HFFc6 (cell line): ENCODE measurements at regions not wholly inside any gene's neighbourhood (a gene's known extent, or its start where the extent isn't known, plus 50 kb on each side); places are given as distances from the start of the nearest gene placed in this dataset.

ENCODE experiments used
- DNase-seq: peaks from one replicate; pipeline ENCODE4 v3.0.0-alpha.2; 2018
- H3K27ac Mint-ChIP-seq: 2 replicates; pipeline ENCODE4 v1.8.0; 2020; ENCODE audit warnings: mild to moderate bottlenecking, mixed read lengths
- H3K27me3 Mint-ChIP-seq: 2 replicates; pipeline ENCODE4 v1.8.0; 2021; ENCODE audit warnings: mild to moderate bottlenecking, moderate library complexity, mixed read lengths; ENCODE audit not compliant: insufficient read depth
- H3K36me3 Mint-ChIP-seq: 2 replicates; pipeline ENCODE4 v1.8.0; 2021; ENCODE audit warnings: low read depth, mixed read lengths
- H3K4me1 Mint-ChIP-seq: 2 replicates; pipeline ENCODE4 v1.8.0; 2020; ENCODE audit warnings: low read depth, mixed read lengths
- H3K4me3 Mint-ChIP-seq: 2 replicates; pipeline ENCODE4 v1.8.0; 2020; ENCODE audit warnings: mild to moderate bottlenecking, moderate library complexity, mixed read lengths
- H3K9me3 Mint-ChIP-seq: 2 replicates; pipeline ENCODE4 v1.8.0; 2020; ENCODE audit warnings: mild to moderate bottlenecking, mixed read lengths
- CTCF ChIP-seq: fragments of 200-600 bp; sonication (generic); IDR thresholded peaks from 2 replicates; pipeline ENCODE4 v1.5.0; 2021; ENCODE audit warnings: antibody characterized with exemption, mild to moderate bottlenecking

DNA sequence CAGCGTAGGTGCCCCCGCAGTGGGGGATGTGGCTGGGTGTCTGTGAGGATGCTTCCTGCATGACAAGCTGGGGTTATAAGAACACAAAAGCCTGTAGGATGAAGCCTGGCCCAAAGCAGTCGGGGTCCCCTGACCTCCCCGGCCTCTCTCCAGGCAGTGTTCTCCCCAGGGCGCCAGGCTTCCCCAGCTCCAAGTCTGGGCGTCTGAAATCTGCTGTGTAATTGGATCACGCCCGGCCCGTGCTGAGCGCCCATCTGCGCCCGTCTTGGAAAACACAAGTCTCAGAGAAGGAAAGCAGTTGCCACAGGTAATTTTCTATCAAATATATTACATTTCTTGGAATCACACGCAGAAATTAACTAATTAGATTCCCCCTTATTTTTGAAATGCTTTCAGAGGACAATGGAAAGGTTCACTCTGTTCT is 233.3 kb downstream of the CTTN start:
- Mint-ChIP-seq H3K36me3 (no peaks in the 10 kb centered on the region), H3K4me3 (no peak overlapping the region), H3K4me1 (no peaks in the 10 kb centered on the region), H3K27ac (no peak overlapping the region), H3K27me3 (no peaks in the 10 kb centered on the region), H3K9me3 (peaks cover 37% of the 10 kb centered on the region)
- no peak for TF ChIP-seq CTCF
- DNase-seq = no peak

GRCh38 chr11:70633610-70634009 is 235.3 kb downstream of the CTTN start:
- Mint-ChIP-seq H3K4me3 (no peak overlapping the region), H3K27me3 (no peaks in the 10 kb centered on the region), H3K4me1 (no peaks in the 10 kb centered on the region), H3K9me3 (peaks cover 44% of the 10 kb centered on the region), H3K36me3 (no peaks in the 10 kb centered on the region), H3K27ac (no peak overlapping the region)
- TF ChIP-seq CTCF = no peak
- no peak for DNase-seq

GRCh38 chr11:70636659-70637058 is 238.3 kb downstream of the CTTN start:
- Mint-ChIP-seq H3K9me3 (peaks cover 33% of the 10 kb centered on the region), H3K36me3 (no peaks in the 10 kb centered on the region), H3K4me3 (no peak overlapping the region), H3K27me3 (no peaks in the 10 kb centered on the region), H3K27ac (no peak overlapping the region), H3K4me1 (no peaks in the 10 kb centered on the region)
- no peak for DNase-seq
- TF ChIP-seq CTCF = no peak

DNA sequence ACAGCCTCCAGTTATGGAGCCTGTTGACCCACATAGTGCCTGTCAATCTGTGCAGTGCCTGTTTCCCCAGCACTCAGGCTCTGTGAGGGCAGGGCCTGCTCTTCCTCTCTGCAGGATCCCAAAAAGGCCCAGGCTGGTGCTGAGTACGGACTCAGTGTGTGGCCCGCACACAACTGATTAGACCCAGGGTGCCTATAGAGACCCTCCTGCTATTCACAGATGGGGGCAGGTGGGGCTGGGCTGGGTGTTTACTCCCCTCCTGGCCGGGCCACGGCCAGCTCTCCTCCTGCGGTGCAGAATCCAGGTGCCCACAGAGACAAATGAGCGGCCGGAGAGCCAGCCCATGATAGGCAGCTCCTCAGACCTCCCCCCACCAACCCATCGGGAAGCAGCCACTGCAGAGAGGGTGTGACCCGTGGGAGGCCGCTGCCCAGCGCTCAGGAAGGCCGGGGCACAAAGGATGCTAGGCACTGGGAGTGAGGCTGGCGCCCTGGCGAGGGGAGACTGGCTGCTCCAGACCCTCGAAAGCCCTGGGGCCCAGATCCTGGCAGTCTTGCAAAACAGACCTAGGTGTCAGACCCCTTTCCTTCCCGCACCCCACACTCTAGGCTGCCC is 239.0 kb downstream of the CTTN start:
- DNase-seq = no peak
- H3K36me3 Mint-ChIP-seq = no peaks in the 10 kb centered on the region
- H3K9me3 Mint-ChIP-seq = peaks cover 30% of the 10 kb centered on the region
- no peaks in the 10 kb centered on the region for H3K4me1 Mint-ChIP-seq
- no peak overlapping the region for H3K4me3 Mint-ChIP-seq
- H3K27ac Mint-ChIP-seq = no peak overlapping the region
- peaks cover 4% of the 10 kb centered on the region; the same call in 1 of the 2 replicates for H3K27me3 Mint-ChIP-seq
- no peak for TF ChIP-seq CTCF

- Mint-ChIP-seq H3K9me3 (peaks cover 25% of the 10 kb centered on the region), H3K27me3 (peaks cover 4% of the 10 kb centered on the region; the same call in 1 of the 2 replicates), H3K4me1 (no peaks in the 10 kb centered on the region), H3K4me3 (no peak overlapping the region), H3K36me3 (no peaks in the 10 kb centered on the region), H3K27ac (no peak overlapping the region)
- no peak for DNase-seq
- TF ChIP-seq CTCF = no peak
Observed at GRCh38 chr11:70637949-70638583, 239.7 kb downstream of the CTTN start.
